Hepatocyte (in vitro differentiated cells): ENCODE measurements at regions not wholly inside any gene's neighbourhood (a gene's known extent, or its start where the extent isn't known, plus 50 kb on each side); places are given as distances from the start of the nearest gene placed in this dataset.

ENCODE experiments used
- DNase-seq: peaks from one replicate; pipeline ENCODE4 v3.0.0-alpha.2; 2016; ENCODE audit warnings: low spot score
- H2AFZ ChIP-seq: fragments of 200-600 bp; sonication (generic); 2 replicates; pipeline ENCODE4 v1.6.0; 2016; ENCODE audit warnings: antibody characterized with exemption, mild to moderate bottlenecking
- H3K27ac ChIP-seq: fragments of 200-600 bp; sonication (generic); 2 replicates; pipeline ENCODE4 v1.5.1; 2016; ENCODE audit warnings: mild to moderate bottlenecking
- H3K27me3 ChIP-seq: fragments of 200-600 bp; sonication (generic); 2 replicates; pipeline ENCODE4 v1.6.1; 2016
- H3K36me3 ChIP-seq: fragments of 200-600 bp; sonication (generic); replicated peaks from 2 replicates; pipeline ENCODE4 v1.5.1; 2016; ENCODE audit warnings: low read depth; ENCODE audit not compliant: insufficient read depth
- H3K4me1 ChIP-seq: fragments of 200-600 bp; sonication (generic); 2 replicates; pipeline ENCODE4 v1.5.1; 2016; ENCODE audit warnings: mild to moderate bottlenecking, moderate library complexity; ENCODE audit not compliant: insufficient read depth
- H3K4me2 ChIP-seq: fragments of 200-600 bp; sonication (generic); 2 replicates; pipeline ENCODE4 v1.6.0; 2016
- H3K4me3 ChIP-seq: fragments of 200-600 bp; sonication (generic); 2 replicates; pipeline ENCODE4 v1.5.1; 2016; ENCODE audit warnings: mild to moderate bottlenecking
- H3K79me2 ChIP-seq: fragments of 200-600 bp; sonication (generic); 2 replicates; pipeline ENCODE4 v1.6.0; 2017; ENCODE audit warnings: mild to moderate bottlenecking
- H3K9me2 ChIP-seq: fragments of 200-600 bp; sonication (generic); replicated peaks from 2 replicates; pipeline ENCODE4 v1.6.0; 2017; ENCODE audit warnings: mild to moderate bottlenecking; ENCODE audit not compliant: insufficient read depth
- H3K9me3 ChIP-seq: fragments of 200-600 bp; sonication (generic); 2 replicates; pipeline ENCODE4 v1.5.1; 2016; ENCODE audit warnings: low read depth, mild to moderate bottlenecking
- H4K20me1 ChIP-seq: fragments of 200-600 bp; sonication (generic); 2 replicates; pipeline ENCODE4 v1.6.0; 2016; ENCODE audit warnings: mild to moderate bottlenecking; ENCODE audit not compliant: insufficient read depth, poor library complexity, severe bottlenecking
- EZH2 ChIP-seq: fragments of 200-600 bp; sonication (generic); IDR thresholded peaks from 2 replicates; pipeline ENCODE4 v1.6.1; 2016; ENCODE audit warnings: antibody characterized with exemption, mild to moderate bottlenecking, borderline replicate concordance
- EZH2phosphoT487 ChIP-seq: fragments of 200-600 bp; sonication (generic); IDR thresholded peaks from one replicate; pipeline ENCODE4 v1.6.1; 2018; ENCODE audit warnings: antibody characterized with exemption, mild to moderate bottlenecking, low read depth, moderate library complexity; ENCODE audit not compliant: unreplicated experiment, severe bottlenecking
- WGBS: methylation state at CpG from one replicate; pipeline ENCODE4 v1.1.6; 2016; ENCODE audit warnings: low lambda C conversion rate; ENCODE audit errors: missing lambda C conversion rate; 5-methylcytosine and 5-hydroxymethylcytosine counted together
- TF ChIP-seq, protein P1 (sequence below): fragments of 200-600 bp; sonication (generic); IDR thresholded peaks from 2 replicates; pipeline ENCODE4 v1.5.1; 2016; ENCODE audit warnings: antibody characterized with exemption, mild to moderate bottlenecking; ENCODE audit not compliant: poor library complexity

DNA sequence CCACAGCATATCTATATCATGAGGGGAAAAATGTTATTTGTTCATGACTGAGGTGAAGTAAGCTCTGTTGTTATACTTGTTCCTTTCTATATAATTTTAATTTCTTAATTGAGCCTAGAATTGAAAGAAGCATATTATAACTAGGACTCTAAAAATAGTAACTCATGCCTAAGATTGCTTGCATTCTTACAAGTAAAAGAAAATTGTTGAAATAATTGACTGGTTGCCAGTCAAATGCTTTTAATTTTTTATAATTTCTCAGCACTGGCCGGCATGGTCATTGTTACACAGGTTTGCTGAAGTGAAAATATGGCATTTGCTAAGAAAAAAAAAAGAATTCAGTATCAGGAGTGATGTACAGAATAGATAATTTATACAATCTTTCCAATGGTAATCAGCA lies 104.8 kb downstream of the GASK1B start:
- 90% methylated on average over 1 of the region's 1 CpG for WGBS
- no peaks in the 10 kb centered on the region for H4K20me1 ChIP-seq
- no peaks in the 10 kb centered on the region for H3K4me1 ChIP-seq
- TF ChIP-seq, protein P1, sequence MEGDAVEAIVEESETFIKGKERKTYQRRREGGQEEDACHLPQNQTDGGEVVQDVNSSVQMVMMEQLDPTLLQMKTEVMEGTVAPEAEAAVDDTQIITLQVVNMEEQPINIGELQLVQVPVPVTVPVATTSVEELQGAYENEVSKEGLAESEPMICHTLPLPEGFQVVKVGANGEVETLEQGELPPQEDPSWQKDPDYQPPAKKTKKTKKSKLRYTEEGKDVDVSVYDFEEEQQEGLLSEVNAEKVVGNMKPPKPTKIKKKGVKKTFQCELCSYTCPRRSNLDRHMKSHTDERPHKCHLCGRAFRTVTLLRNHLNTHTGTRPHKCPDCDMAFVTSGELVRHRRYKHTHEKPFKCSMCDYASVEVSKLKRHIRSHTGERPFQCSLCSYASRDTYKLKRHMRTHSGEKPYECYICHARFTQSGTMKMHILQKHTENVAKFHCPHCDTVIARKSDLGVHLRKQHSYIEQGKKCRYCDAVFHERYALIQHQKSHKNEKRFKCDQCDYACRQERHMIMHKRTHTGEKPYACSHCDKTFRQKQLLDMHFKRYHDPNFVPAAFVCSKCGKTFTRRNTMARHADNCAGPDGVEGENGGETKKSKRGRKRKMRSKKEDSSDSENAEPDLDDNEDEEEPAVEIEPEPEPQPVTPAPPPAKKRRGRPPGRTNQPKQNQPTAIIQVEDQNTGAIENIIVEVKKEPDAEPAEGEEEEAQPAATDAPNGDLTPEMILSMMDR, result no peak
- TF ChIP-seq EZH2phosphoT487 (no peak), EZH2 (no peak)
- DNase-seq, result no peak
- no peaks in the 10 kb centered on the region for H3K79me2 ChIP-seq
- no peak overlapping the region for H3K27ac ChIP-seq
- no peaks in the 10 kb centered on the region for H3K9me2 ChIP-seq
- H3K9me3 ChIP-seq, result no peaks in the 10 kb centered on the region
- no peak overlapping the region for H3K4me2 ChIP-seq
- no peaks in the 10 kb centered on the region for H3K27me3 ChIP-seq
- no peaks in the 10 kb centered on the region for H3K36me3 ChIP-seq
- no peak overlapping the region for H3K4me3 ChIP-seq
- H2AFZ ChIP-seq, result no peak overlapping the region

DNA sequence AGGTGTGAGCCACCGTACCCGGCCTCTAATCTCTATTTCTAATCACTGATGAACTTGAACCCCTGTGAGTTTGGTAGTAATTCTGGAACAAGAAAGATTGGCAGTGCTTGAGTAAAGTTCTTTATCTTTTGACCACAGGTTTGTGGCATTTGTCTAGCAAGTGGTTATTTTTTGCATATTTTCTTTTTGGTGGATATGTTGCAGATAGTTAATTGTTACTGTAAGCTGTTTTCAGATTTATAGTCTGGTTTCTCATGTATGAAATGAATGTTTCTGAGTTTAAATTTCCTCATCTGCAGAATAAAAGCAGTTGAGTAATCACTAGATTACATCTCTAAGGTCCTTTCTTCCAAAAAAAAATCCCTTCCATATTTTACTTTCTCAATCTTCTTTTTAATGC lies 105.2 kb downstream of the GASK1B start:
- no peak overlapping the region for H3K4me2 ChIP-seq
- H3K4me3 ChIP-seq, result no peak overlapping the region
- no peak for DNase-seq
- H3K4me1 ChIP-seq, result no peaks in the 10 kb centered on the region
- 63% methylated on average over 2 of the region's 2 CpGs for WGBS
- H3K27me3 ChIP-seq, result no peaks in the 10 kb centered on the region
- H3K27ac ChIP-seq, result no peak overlapping the region
- no peaks in the 10 kb centered on the region for H3K36me3 ChIP-seq
- H3K79me2 ChIP-seq, result no peaks in the 10 kb centered on the region
- H2AFZ ChIP-seq, result no peak overlapping the region
- TF ChIP-seq, protein P1, result no peak
- no peak for TF ChIP-seq EZH2
- no peak for TF ChIP-seq EZH2phosphoT487
- no peaks in the 10 kb centered on the region for H3K9me3 ChIP-seq
- H3K9me2 ChIP-seq, result no peaks in the 10 kb centered on the region
- no peaks in the 10 kb centered on the region for H4K20me1 ChIP-seq

DNA sequence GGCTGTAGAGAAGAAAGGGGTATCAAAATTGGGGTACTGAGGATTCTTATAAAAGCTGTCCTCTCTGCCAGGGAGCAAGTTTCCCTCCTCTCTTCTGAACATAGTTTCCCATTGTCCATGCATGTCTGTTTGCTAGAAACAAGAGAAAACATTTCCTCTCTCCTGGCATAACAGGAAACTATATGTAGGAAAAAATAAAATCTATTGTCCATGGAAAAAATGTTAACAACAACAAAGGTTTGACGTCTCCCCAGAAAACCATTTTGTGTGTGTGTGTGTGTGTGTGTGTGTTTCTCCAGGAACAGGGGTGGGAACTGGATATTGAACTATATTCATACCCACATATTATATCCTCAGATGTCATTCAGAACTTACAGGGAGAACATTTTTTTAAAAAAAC lies 107.2 kb downstream of the GASK1B start:
- WGBS, result 95% methylated on average over 1 of the region's 1 CpG
- no peak for DNase-seq
- H3K27ac ChIP-seq, result no peak overlapping the region
- H3K9me2 ChIP-seq, result no peaks in the 10 kb centered on the region
- H2AFZ ChIP-seq, result no peak overlapping the region
- no peaks in the 10 kb centered on the region for H3K27me3 ChIP-seq
- no peaks in the 10 kb centered on the region for H4K20me1 ChIP-seq
- H3K4me2 ChIP-seq, result no peak overlapping the region
- H3K79me2 ChIP-seq, result no peaks in the 10 kb centered on the region
- no peaks in the 10 kb centered on the region for H3K9me3 ChIP-seq
- H3K36me3 ChIP-seq, result no peaks in the 10 kb centered on the region
- H3K4me3 ChIP-seq, result no peak overlapping the region
- H3K4me1 ChIP-seq, result no peaks in the 10 kb centered on the region
- TF ChIP-seq, protein P1, result no peak
- TF ChIP-seq EZH2, result no peak
- no peak for TF ChIP-seq EZH2phosphoT487

DNA sequence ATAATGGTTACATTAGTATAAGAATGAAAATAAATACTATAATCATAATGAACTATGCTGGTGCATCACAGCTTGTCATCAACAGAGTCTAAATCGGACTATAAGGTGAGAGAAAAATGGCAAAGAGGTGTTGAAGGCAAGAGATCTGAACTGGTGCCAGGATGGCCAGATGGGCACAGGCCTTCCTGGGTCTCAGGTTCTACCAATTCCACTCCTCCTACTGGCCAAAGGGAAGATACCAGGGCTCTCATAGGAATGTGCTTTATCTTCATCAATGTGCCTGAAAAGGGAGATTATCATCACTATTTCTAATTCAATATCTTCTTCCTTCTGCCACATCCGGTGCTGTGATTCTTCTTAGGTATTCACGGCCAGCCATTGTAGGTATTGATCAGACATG lies 107.6 kb downstream of the GASK1B start:
- TF ChIP-seq EZH2 (no peak), EZH2phosphoT487 (no peak)
- TF ChIP-seq, protein P1, result no peak
- H3K9me3 ChIP-seq, result no peaks in the 10 kb centered on the region
- H4K20me1 ChIP-seq, result no peaks in the 10 kb centered on the region
- H3K27me3 ChIP-seq, result no peaks in the 10 kb centered on the region
- H3K27ac ChIP-seq, result no peak overlapping the region
- H3K36me3 ChIP-seq, result no peaks in the 10 kb centered on the region
- no peak overlapping the region for H3K4me3 ChIP-seq
- H3K79me2 ChIP-seq, result no peaks in the 10 kb centered on the region
- no peak overlapping the region for H2AFZ ChIP-seq
- no peaks in the 10 kb centered on the region for H3K4me1 ChIP-seq
- H3K9me2 ChIP-seq, result no peaks in the 10 kb centered on the region
- DNase-seq, result no peak
- WGBS, result 65% methylated on average over 3 of the region's 3 CpGs
- H3K4me2 ChIP-seq, result no peak overlapping the region
